GM19395 (cell line): ENCODE measurements at regions not wholly inside any gene's neighbourhood (a gene's known extent, or its start where the extent isn't known, plus 50 kb on each side); places are given as distances from the start of the nearest gene placed in this dataset.

ENCODE experiments used
- ATAC-seq: cut with Tn5 transposase; IDR thresholded peaks from one replicate; pipeline ENCODE4 v1.9.1; 2021; ENCODE audit warnings: mild to moderate bottlenecking, moderate library complexity; ENCODE audit not compliant: unreplicated experiment

DNA sequence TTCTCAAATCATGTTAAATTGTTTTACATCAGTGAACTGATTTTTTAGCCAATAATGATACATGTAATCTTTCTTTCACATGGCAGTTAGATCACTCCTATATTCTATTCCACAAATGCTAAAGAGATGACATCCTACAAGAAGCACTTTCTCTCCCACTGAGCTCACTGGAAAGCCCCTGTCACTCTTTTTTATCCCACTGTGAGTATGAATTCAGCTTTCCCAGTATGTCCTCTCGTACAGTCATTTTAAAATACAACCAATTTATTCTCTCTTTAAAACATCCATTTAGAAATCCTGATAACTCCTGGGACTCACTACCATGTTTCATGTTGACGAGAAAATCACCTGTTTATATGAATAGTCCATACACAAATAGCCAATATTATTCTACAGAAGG is 599.9 kb downstream of the SEMA5A start:
- no peak for ATAC-seq

DNA sequence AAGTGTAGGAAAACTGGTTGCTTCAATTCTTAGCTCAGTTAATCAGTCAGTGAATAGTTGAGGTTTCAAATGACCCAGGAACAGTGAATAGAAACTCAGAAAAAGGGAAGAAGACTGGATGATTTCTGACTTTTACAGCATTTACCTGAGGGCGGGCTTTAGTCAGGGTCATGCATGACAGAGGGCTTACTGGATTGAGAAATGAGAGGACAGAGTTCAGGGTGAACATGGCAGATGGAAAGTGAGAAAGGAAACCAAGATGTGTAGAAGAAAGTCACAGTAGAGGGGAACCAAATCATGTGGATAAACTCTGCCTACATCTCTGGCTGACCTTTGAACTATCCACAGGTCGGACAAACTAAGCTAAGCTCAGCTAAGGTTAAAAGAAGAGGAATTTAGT is 596.0 kb downstream of the SEMA5A start:
- peak; percentile 92 for ATAC-seq

DNA sequence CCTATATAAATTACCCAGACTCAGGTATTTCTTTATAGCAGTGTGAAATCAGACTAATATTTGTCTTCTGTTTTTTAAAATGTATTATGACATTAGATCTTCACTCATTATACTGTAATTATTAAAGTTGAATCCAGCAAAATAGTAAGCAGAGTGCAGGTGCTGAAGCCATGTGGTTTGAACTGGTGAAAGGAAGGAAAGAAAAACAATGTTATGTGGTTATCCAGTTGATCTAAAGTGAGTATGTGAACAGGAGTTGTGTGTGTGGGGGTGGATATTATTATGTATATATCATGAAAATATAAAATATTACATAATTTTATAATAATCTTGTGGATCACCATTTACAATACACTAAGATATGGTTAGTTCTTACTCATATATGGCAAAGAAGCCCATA is 593.7 kb downstream of the SEMA5A start:
- no peak for ATAC-seq

DNA sequence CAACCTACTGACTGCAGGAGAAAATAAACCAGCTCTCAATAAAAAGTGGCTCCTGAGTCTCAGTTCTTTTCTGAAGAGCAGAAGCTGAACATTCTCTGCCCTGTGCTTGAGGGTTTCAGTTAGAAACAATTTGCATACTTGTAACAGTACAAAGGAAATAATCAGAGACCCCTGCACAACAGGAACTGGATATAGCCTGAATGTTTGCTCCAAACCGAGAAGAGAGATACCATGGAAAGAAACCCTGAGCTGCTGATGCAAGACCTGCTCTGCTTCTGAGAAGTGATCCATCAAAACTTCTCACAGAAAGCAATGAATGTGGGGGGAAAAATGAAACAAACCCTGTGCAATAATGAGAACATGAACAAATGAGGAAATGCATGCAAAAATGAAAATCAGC is 592.9 kb downstream of the SEMA5A start:
- ATAC-seq, result no peak

DNA sequence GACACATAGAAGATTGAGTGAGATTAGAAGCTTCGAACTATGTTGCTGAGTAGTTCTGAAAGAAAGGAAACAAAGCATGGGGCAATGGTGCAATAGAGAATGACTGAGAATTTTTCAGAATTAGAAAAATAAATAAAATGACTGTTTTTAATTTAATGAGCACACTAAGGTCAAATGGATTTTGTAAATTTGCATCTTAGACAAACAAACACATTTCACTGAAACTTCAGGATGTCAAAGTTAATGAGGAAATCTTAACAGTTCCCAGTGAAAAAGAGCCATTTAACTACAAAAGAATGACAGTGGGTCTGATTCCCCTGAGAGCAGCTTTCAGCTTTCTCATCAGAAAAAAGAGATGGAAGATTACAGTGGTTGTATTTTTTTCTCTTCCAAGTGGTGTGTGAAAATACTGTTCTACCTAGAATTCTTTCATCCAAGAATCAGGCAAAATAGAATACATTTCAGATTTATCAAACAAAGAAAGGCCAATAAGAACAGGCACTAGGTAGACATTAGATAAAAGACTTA is 591.9 kb downstream of the SEMA5A start:
- ATAC-seq, result no peak

DNA sequence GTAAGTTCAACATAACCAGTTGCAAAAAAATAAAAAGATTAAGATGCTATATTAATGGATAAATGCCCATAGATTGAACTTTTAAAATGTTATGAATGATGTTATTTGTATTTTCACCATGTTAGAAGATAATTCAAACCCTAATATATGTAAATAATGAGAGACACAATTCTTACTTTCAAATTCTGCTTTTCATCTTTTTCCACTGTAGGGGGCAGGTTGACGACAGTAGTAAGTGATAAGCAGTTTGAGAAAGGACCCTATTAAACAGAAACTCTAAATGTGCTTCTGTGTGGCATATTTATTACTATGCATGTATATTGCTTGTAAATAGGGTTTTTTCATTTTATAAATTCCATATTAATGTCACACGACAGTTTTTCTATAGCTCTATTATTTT is 591.1 kb downstream of the SEMA5A start:
- no peak for ATAC-seq

DNA sequence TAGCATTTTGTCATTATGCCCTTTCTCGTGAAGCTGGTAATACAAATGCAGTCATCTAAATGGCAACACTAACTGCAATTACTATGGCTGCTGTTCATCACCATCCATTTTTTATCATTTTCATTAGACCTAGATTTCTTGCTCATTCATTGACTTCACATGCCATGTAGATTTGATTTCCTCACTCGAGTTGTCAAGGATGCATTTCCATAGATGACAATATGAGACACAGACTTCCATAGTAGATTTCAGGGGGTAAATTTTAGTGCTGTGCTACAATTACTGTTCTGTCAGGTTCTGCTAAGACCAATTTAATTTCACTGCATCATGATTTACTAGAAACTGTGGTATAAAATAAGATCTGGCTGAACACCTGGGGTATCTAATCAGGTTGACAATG is 589.2 kb downstream of the SEMA5A start:
- ATAC-seq, result no peak

DNA sequence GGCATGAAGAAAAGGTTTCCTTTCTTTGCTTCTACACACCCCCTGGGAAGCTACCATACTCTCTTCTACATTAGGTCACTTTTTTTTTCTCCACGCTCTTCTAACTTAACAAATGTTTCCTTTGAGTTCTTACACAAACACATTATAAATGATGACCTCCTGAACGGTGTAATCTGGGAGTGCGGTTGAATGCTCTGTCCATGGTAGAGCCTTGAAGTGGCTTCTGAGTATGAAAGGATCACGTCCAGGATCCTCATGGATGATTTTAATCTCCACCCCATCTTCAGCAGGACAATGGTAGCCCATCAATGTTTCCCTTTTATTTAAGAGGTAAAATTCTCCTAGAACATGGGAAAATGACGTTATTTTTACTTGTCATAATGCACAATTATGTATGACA is 587.3 kb downstream of the SEMA5A start:
- no peak for ATAC-seq

DNA sequence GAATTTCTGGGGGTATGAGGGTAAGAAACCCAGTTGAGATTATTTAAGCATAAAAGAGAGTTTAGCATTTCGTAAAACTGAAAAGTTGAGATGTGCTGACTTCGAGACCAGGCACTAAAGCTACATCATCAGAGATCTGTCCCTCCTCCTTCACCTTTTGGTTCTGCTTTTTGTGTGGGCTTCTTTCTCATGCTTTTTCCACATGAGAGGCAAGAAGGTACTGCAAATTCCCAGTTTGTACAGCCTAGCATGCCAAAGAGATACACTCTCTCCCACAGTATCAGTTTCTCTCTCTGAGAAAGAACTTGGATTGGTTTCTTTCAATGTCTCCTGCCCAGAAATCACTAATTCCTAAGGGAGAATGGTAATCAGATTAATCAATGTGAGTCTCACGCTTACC is 584.7 kb downstream of the SEMA5A start:
- no peak for ATAC-seq

DNA sequence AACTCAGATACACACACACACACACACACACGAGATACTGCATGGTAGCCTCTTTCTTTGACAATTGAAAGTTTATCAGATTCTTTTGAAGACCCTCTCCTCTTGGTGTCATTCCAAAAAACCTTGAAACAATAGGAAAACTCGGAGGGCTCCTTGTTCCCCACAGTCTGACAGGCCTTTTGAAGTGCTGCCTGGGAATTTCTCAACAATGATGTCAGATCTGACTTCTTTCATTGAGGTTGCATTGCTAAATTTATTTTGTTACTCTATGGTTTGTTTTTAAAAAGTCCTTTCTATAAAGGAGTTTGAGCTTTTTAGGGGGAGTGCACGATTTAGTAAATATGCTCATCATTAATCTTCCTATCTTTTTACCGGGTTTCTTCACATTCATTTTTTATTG is 583.9 kb downstream of the SEMA5A start:
- no peak for ATAC-seq

DNA sequence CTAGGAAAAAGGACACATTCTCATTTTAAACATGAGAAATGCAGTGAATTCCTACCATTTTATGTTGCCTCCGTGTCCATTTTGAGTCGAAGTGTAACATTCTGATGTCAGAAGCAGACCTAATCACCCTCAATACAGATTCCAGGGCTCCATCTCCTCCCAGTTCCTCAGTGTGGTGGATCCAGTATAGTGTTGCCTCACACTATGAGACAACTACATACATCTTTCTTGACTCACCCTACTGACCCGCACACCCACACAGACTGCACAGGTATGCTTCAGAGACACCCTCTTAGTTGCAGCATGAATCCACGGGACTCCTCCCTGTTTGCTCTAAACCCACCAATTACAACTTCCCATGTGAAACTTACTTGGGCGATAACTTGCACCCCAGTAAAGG is 564.9 kb downstream of the SEMA5A start:
- no peak for ATAC-seq

DNA sequence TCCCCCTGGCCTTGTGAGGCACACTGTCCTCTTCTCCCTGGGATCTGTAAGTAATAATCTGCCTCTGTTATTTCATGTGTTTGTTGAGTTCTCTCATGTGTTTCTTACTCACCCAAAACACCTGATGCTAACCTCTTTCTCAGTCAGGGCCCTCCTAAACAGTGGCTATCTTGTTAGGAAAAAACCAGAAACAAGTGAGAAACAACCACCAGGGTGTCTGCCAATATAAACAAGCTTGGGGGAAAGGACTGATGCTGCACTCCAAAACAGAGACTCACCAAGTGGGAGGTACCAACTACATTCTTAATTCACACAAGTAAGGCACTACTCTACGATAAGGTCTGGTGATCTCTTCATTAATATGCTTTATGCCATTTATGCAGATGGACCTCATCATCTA is 564.4 kb downstream of the SEMA5A start:
- ATAC-seq, result no peak

DNA sequence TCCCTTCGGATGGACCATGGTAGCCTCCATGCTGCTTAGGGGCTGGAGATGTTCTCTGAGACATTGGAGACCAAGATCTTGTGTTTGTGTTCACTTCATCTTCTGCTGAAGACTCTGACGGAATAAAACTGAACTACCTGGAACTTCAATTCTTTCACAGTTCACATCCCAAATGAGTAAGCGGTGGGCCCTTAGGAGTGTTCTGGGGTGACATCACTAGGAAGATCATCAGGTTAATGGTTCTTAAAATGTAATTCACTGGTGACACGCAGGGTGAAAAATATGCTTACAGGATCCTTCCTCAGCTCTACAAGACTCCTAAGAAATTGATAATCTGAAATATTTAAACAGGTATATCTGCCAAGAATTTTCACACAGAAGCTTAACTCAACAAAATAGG is 561.5 kb downstream of the SEMA5A start:
- no peak for ATAC-seq
